ENCODE measurements at regions not wholly inside any gene's neighbourhood (a gene's known extent, or its start where the extent isn't known, plus 50 kb on each side); places are given as distances from the start of the nearest gene placed in this dataset.
A peak's percentile ranks its signal among the peaks of the same experiment; 100 is the strongest.

- Histone ChIP-seq H3K9ac (ENCODE audit: low read depth, low read length, poor library complexity, severe bottlenecking) (no peak overlapping the region), H3K79me2 (ENCODE audit: insufficient read depth, low read length) (no peaks in the 10 kb centered on the region), H3K4me2 (ENCODE audit: low read depth, low read length, poor library complexity, severe bottlenecking) (no peak overlapping the region), H2AFZ (ENCODE audit: low read length) (no peak overlapping the region), H3K9me2 (replicated peaks; ENCODE audit: low read depth, low read length) (no peaks in the 10 kb centered on the region), H3K4me3 (ENCODE audit: low read length, poor library complexity, severe bottlenecking) (no peak overlapping the region), H3K27me3 (ENCODE audit: insufficient read depth, low read length, poor library complexity, severe bottlenecking) (no peaks in the 10 kb centered on the region), H3K4me1 (ENCODE audit: insufficient read depth, low read length, poor library complexity, severe bottlenecking) (no peaks in the 10 kb centered on the region), H3K9me3 (ENCODE audit: insufficient read depth, low read depth, low read length) (no peaks in the 10 kb centered on the region), H4K20me1 (ENCODE audit: insufficient read depth, low read length, poor library complexity, severe bottlenecking) (no peaks in the 10 kb centered on the region), H3F3A (ENCODE audit: low read depth) (no peaks in the 10 kb centered on the region), H3K36me3 (ENCODE audit: insufficient read depth, low read length) (no peaks in the 10 kb centered on the region)
- TF ChIP-seq EZH2phosphoT487 (IDR thresholded peaks at IDR 0.05; ENCODE audit: borderline replicate concordance) (no peak), CTCF (conservative IDR thresholded peaks at IDR 0.05; ENCODE audit: low read length) (no peak)
Measured at GRCh38 chr4:165699055-165699454, 174.0 kb upstream of the TLL1 start.

- Histone ChIP-seq H2AFZ (ENCODE audit: low read length) (no peak overlapping the region), H3K27me3 (ENCODE audit: insufficient read depth, low read length, poor library complexity, severe bottlenecking) (no peaks in the 10 kb centered on the region), H3K4me1 (ENCODE audit: insufficient read depth, low read length, poor library complexity, severe bottlenecking) (no peaks in the 10 kb centered on the region), H3K9ac (ENCODE audit: low read depth, low read length, poor library complexity, severe bottlenecking) (no peak overlapping the region), H3K9me3 (ENCODE audit: insufficient read depth, low read depth, low read length) (no peaks in the 10 kb centered on the region), H3K9me2 (replicated peaks; ENCODE audit: low read depth, low read length) (no peaks in the 10 kb centered on the region), H4K20me1 (ENCODE audit: insufficient read depth, low read length, poor library complexity, severe bottlenecking) (no peaks in the 10 kb centered on the region), H3K36me3 (ENCODE audit: insufficient read depth, low read length) (no peaks in the 10 kb centered on the region), H3K79me2 (ENCODE audit: insufficient read depth, low read length) (no peaks in the 10 kb centered on the region), H3F3A (ENCODE audit: low read depth) (no peaks in the 10 kb centered on the region), H3K4me2 (ENCODE audit: low read depth, low read length, poor library complexity, severe bottlenecking) (no peak overlapping the region), H3K4me3 (ENCODE audit: low read length, poor library complexity, severe bottlenecking) (no peak overlapping the region)
- TF ChIP-seq EZH2phosphoT487 (IDR thresholded peaks at IDR 0.05; ENCODE audit: borderline replicate concordance) (no peak), CTCF (conservative IDR thresholded peaks at IDR 0.05; ENCODE audit: low read length) (peak; percentile 57)
Measured at GRCh38 chr4:165700855-165701254, 172.2 kb upstream of the TLL1 start.

GRCh38 chr4:165707128-165707527 lies 165.9 kb upstream of the TLL1 start:
- Histone ChIP-seq H3K27me3 (ENCODE audit: insufficient read depth, low read length, poor library complexity, severe bottlenecking) (no peaks in the 10 kb centered on the region), H3K9me3 (ENCODE audit: insufficient read depth, low read depth, low read length) (no peaks in the 10 kb centered on the region), H2AFZ (ENCODE audit: low read length) (no peak overlapping the region), H3K9me2 (replicated peaks; ENCODE audit: low read depth, low read length) (no peaks in the 10 kb centered on the region), H3K4me3 (ENCODE audit: low read length, poor library complexity, severe bottlenecking) (no peak overlapping the region), H3K79me2 (ENCODE audit: insufficient read depth, low read length) (no peaks in the 10 kb centered on the region), H3K36me3 (ENCODE audit: insufficient read depth, low read length) (no peaks in the 10 kb centered on the region), H3K4me2 (ENCODE audit: low read depth, low read length, poor library complexity, severe bottlenecking) (no peak overlapping the region), H3K9ac (ENCODE audit: low read depth, low read length, poor library complexity, severe bottlenecking) (no peak overlapping the region), H3K4me1 (ENCODE audit: insufficient read depth, low read length, poor library complexity, severe bottlenecking) (no peaks in the 10 kb centered on the region), H4K20me1 (ENCODE audit: insufficient read depth, low read length, poor library complexity, severe bottlenecking) (no peaks in the 10 kb centered on the region), H3F3A (ENCODE audit: low read depth) (no peaks in the 10 kb centered on the region)
- TF ChIP-seq EZH2phosphoT487 (IDR thresholded peaks at IDR 0.05; ENCODE audit: borderline replicate concordance) (no peak), CTCF (conservative IDR thresholded peaks at IDR 0.05; ENCODE audit: low read length) (no peak)
